Stimulated activated CD4-positive, alpha-beta T cell treated with anti-CD3 and anti-CD28 coated beads, Interleukin-4, amount 100 ng/mL, for 48 hours (primary cell): ENCODE measurements at regions not wholly inside any gene's neighbourhood (a gene's known extent, or its start where the extent isn't known, plus 50 kb on each side); places are given as distances from the start of the nearest gene placed in this dataset.
"Not testable (repeated sequence)": the region's sequence is repeated elsewhere in the genome, so short reads cannot be mapped to it uniquely, and the experiment has no call there.

Source experiments
- DNase-seq, 2 donors: peaks; one replicate each; pipeline ENCODE4 v3.0.0-alpha.2; 2020; ENCODE audit warnings: low read depth in 2 of 2

GRCh38 chr5:86977190-86977589, 290.5 kb upstream of the RASA1 start:
- DNase-seq: no peak

- no peak for DNase-seq
Observed at GRCh38 chr5:86977808-86978207, 289.9 kb upstream of the RASA1 start.

GRCh38 chr5:86979811-86980411, 287.8 kb upstream of the RASA1 start:
- no peak for DNase-seq

GRCh38 chr5:86981898-86982297, 285.8 kb upstream of the RASA1 start:
- no peak for DNase-seq

GRCh38 chr5:86983208-86983607, 284.5 kb upstream of the RASA1 start:
- no peak for DNase-seq

GRCh38 chr5:86986837-86987236, 280.8 kb upstream of the RASA1 start:
- DNase-seq: no peak

- DNase-seq: no peak
Observed at GRCh38 chr5:86997516-86997915, 270.2 kb upstream of the RASA1 start.

GRCh38 chr5:86999951-87000350, 267.7 kb upstream of the RASA1 start:
- DNase-seq: no peak

GRCh38 chr5:87002485-87002884, 265.2 kb upstream of the RASA1 start:
- no peak for DNase-seq

GRCh38 chr5:87004101-87004500, 263.6 kb upstream of the RASA1 start:
- DNase-seq: no peak

- DNase-seq: no peak
Observed at GRCh38 chr5:87007737-87008136, 259.9 kb upstream of the RASA1 start.

- DNase-seq: no peak
Observed at GRCh38 chr5:87008751-87009560, 258.7 kb upstream of the RASA1 start.

- DNase-seq: no peak
Observed at GRCh38 chr5:87010736-87011135, 256.9 kb upstream of the RASA1 start.

GRCh38 chr5:87015901-87016300, 251.8 kb upstream of the RASA1 start:
- DNase-seq: no peak

- no peak for DNase-seq
Observed at GRCh38 chr5:87020099-87020934, 247.4 kb upstream of the RASA1 start.

- DNase-seq: no peak
Observed at GRCh38 chr5:87022415-87022814, 245.3 kb upstream of the RASA1 start.

GRCh38 chr5:87027570-87027969, 240.1 kb upstream of the RASA1 start:
- DNase-seq: no peak

GRCh38 chr5:87029951-87030350, 237.7 kb upstream of the RASA1 start:
- DNase-seq: no peak

- DNase-seq: no peak
Observed at GRCh38 chr5:87030699-87031098, 237.0 kb upstream of the RASA1 start.

- no peak for DNase-seq
Observed at GRCh38 chr5:87034557-87034956, 233.1 kb upstream of the RASA1 start.

- DNase-seq: no peak
Observed at GRCh38 chr5:87042554-87042953, 225.1 kb upstream of the RASA1 start.

- DNase-seq: no peak
Observed at GRCh38 chr5:87048156-87048555, 219.5 kb upstream of the RASA1 start.

GRCh38 chr5:87049012-87049411, 218.7 kb upstream of the RASA1 start:
- DNase-seq: not testable (repeated sequence)
